Neural cell (in vitro differentiated cells): ENCODE measurements at regions not wholly inside any gene's neighbourhood (a gene's known extent, or its start where the extent isn't known, plus 50 kb on each side); places are given as distances from the start of the nearest gene placed in this dataset.

Source experiments
- H2AFZ ChIP-seq: fragments of 200-600, 300-800 bp; sonication (generic), shearing (Covaris generic); 2 replicates; pipeline ENCODE4 v1.6.0; 2014; ENCODE audit warnings: low read depth, mild to moderate bottlenecking, antibody characterized with exemption, low read length, moderate library complexity
- H3F3A ChIP-seq: fragments of 200-600 bp; shearing (Covaris generic); 2 replicates; pipeline ENCODE4 v1.6.1; 2016; ENCODE audit warnings: mild to moderate bottlenecking, moderate library complexity, mixed read lengths, antibody characterized with exemption, low read length; ENCODE audit not compliant: insufficient read depth, poor library complexity, severe bottlenecking
- H3K27ac ChIP-seq: fragments of 200-600, 300-800 bp; sonication (generic), shearing (Covaris generic); 2 replicates; pipeline ENCODE4 v1.5.1; 2014; ENCODE audit warnings: mild to moderate bottlenecking, low read length, moderate library complexity
- H3K27me3 ChIP-seq: fragments of 300-800, 200-600 bp; sonication (generic), shearing (Covaris generic); 2 replicates; pipeline ENCODE4 v1.6.0; 2014; ENCODE audit warnings: mild to moderate bottlenecking, low read depth, low read length, moderate library complexity; ENCODE audit not compliant: insufficient read depth
- H3K36me3 ChIP-seq: fragments of 300-800, 200-600 bp; sonication (generic), shearing (Covaris generic); 2 replicates; pipeline ENCODE4 v1.5.1; 2014; ENCODE audit warnings: mild to moderate bottlenecking, antibody characterized with exemption, low read length, moderate library complexity; ENCODE audit not compliant: insufficient read depth
- H3K4me2 ChIP-seq: fragments of 300-800, 200-600 bp; sonication (generic), shearing (Covaris generic); 2 replicates; pipeline ENCODE4 v1.6.0; 2014; ENCODE audit warnings: mild to moderate bottlenecking, low read length
- H3K4me3 ChIP-seq: fragments of 300-800, 200-600 bp; sonication (generic), shearing (Covaris generic); 2 replicates; pipeline ENCODE4 v1.5.1; 2014; ENCODE audit warnings: mild to moderate bottlenecking, low read length, moderate library complexity
- H3K79me2 ChIP-seq: fragments of 200-600 bp; shearing (Covaris generic); replicated peaks from 2 replicates; pipeline ENCODE4 v1.6.0; 2014; ENCODE audit warnings: mild to moderate bottlenecking, low read length, moderate library complexity; ENCODE audit not compliant: insufficient read depth
- H3K9ac ChIP-seq: fragments of 300-800, 200-600 bp; sonication (generic), shearing (Covaris generic); 2 replicates; pipeline ENCODE4 v1.6.1; 2016; ENCODE audit warnings: mild to moderate bottlenecking, low read length, mixed read lengths
- H3K9me2 ChIP-seq: fragments of 200-600 bp; shearing (Covaris generic); 2 replicates; pipeline ENCODE4 v1.6.1; 2016; ENCODE audit warnings: mild to moderate bottlenecking, low read length, mixed read lengths; ENCODE audit not compliant: insufficient read depth
- H3K9me3 ChIP-seq: fragments of 200-600, 300-800 bp; sonication (generic), shearing (Covaris generic); 2 replicates; pipeline ENCODE4 v1.6.1; 2016; ENCODE audit warnings: mild to moderate bottlenecking, mixed run types, low read length, moderate library complexity, mixed read lengths
- H4K20me1 ChIP-seq: fragments of 200-600 bp; shearing (Covaris generic); 2 replicates; pipeline ENCODE4 v1.6.1; 2016; ENCODE audit warnings: mild to moderate bottlenecking, mixed run types; ENCODE audit not compliant: insufficient read depth
- CTCF ChIP-seq: fragments of 450-650 bp; IDR thresholded peaks from 2 replicates; pipeline ENCODE4 v1.5.1; 2014; ENCODE audit warnings: antibody characterized with exemption, mild to moderate bottlenecking, moderate library complexity; ENCODE audit not compliant: poor library complexity, severe bottlenecking
- EP300 ChIP-seq: fragments of 450-650 bp; conservative IDR thresholded peaks from 2 replicates; pipeline ENCODE4 v1.6.1; 2014; ENCODE audit warnings: antibody characterized with exemption, mild to moderate bottlenecking, moderate library complexity; ENCODE audit not compliant: poor library complexity, severe bottlenecking
- EZH2 ChIP-seq: fragments of 200-600, 300-800 bp; shearing (Covaris generic), sonication (generic); IDR thresholded peaks from 2 replicates; pipeline ENCODE4 v1.6.1; 2014; ENCODE audit warnings: antibody characterized with exemption, low read length, borderline replicate concordance, mild to moderate bottlenecking; ENCODE audit not compliant: insufficient read depth, poor library complexity, severe bottlenecking
- MXI1 ChIP-seq: fragments of 450-650 bp; conservative IDR thresholded peaks from 2 replicates; pipeline ENCODE4 v1.6.1; 2014; ENCODE audit warnings: antibody characterized with exemption, mild to moderate bottlenecking; ENCODE audit not compliant: poor library complexity, severe bottlenecking
- POLR2AphosphoS5 ChIP-seq: IDR thresholded peaks from 2 replicates; pipeline ENCODE4 v1.6.1; 2012
- SMC3 ChIP-seq: fragments of 450-650 bp; conservative IDR thresholded peaks from 2 replicates; pipeline ENCODE4 v1.6.1; 2014; ENCODE audit warnings: antibody characterized with exemption, mild to moderate bottlenecking, moderate library complexity; ENCODE audit not compliant: poor library complexity
- TAF1 ChIP-seq: IDR thresholded peaks from 2 replicates; pipeline ENCODE4 v1.6.1; 2012; ENCODE audit warnings: low read depth
- small RNA-seq, 3 experiments: library from RNA; depleted of rRNA; stranded (forward); fragments of <200 nt; gene quantifications; one replicate each; pipeline ENCODE3, GENCODE V24; 2012

DNA sequence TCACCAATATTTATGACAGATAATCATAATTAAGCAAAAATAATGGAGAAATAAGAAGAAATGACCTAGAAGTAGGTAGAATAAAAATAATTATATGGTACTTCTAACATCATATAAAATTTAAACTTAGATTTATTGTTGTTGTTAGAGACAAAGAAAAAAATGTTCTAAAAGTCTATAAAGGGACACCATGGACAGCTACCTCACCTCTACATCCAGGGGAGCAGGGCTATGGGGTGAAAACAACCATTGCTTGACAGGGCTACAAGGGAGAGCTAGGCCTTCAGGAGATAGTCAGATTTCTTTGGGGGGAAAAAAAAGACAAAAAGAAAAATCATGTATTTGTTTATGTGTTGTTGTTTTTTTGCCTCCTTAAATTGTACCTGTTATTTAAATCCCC, 841.9 kb downstream of the VGLL3 start:
- TF ChIP-seq EP300 (no peak), TAF1 (no peak), POLR2AphosphoS5 (no peak), SMC3 (no peak)
- no peaks in the 10 kb centered on the region for H3K9me2 ChIP-seq
- no peak overlapping the region for H2AFZ ChIP-seq
- H3K4me3 ChIP-seq, result no peak overlapping the region
- H3F3A ChIP-seq, result no peaks in the 10 kb centered on the region
- no peaks in the 10 kb centered on the region for H3K27me3 ChIP-seq
- no peaks in the 10 kb centered on the region for H3K79me2 ChIP-seq
- H3K4me2 ChIP-seq, result no peak overlapping the region
- H4K20me1 ChIP-seq, result no peaks in the 10 kb centered on the region
- H3K36me3 ChIP-seq, result no peaks in the 10 kb centered on the region
- H3K27ac ChIP-seq, result no peak overlapping the region
- no peak overlapping the region for H3K9ac ChIP-seq
- no peaks in the 10 kb centered on the region for H3K9me3 ChIP-seq

DNA sequence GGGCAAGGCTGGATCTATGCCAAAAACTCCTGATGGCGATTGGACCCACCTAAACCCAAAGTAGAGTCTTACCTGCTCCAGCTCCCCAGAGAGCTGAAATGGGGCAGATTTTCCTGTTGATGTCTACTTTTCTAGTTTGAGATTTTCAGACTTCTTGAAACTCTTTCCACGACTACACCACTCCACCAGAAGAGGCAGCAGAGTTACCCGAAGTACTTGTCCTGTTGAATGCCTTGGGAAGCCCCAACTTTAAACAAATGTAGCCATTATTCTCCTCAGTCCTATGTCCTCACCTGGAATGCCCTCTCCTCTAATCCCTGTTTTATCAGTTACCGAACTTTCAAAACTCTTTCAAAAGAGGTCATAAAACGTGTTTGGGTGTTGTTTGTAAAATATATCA, 843.8 kb downstream of the VGLL3 start:
- TF ChIP-seq POLR2AphosphoS5 (no peak), EP300 (no peak), SMC3 (no peak)
- H3K9me2 ChIP-seq, result no peaks in the 10 kb centered on the region
- no peaks in the 10 kb centered on the region for H4K20me1 ChIP-seq
- H3K79me2 ChIP-seq, result no peaks in the 10 kb centered on the region
- H3K4me2 ChIP-seq, result no peak overlapping the region
- no peak overlapping the region for H3K4me3 ChIP-seq
- no peak overlapping the region for H3K9ac ChIP-seq
- no peaks in the 10 kb centered on the region for H3K36me3 ChIP-seq
- H3F3A ChIP-seq, result no peaks in the 10 kb centered on the region
- H3K27ac ChIP-seq, result no peak overlapping the region
- no peaks in the 10 kb centered on the region for H3K9me3 ChIP-seq
- H3K27me3 ChIP-seq, result no peaks in the 10 kb centered on the region
- H2AFZ ChIP-seq, result no peak overlapping the region

- no peak overlapping the region for H2AFZ ChIP-seq
- no peak overlapping the region for H3K27ac ChIP-seq
- no peak overlapping the region for H3K4me3 ChIP-seq
- no peaks in the 10 kb centered on the region for H4K20me1 ChIP-seq
- no peaks in the 10 kb centered on the region for H3K79me2 ChIP-seq
- no peaks in the 10 kb centered on the region for H3K36me3 ChIP-seq
- no peaks in the 10 kb centered on the region for H3F3A ChIP-seq
- no peaks in the 10 kb centered on the region for H3K9me3 ChIP-seq
- no peak for TF ChIP-seq EZH2
- no peak for TF ChIP-seq MXI1
- TF ChIP-seq SMC3, result no peak
- TF ChIP-seq POLR2AphosphoS5, result peak; percentile 67
- TF ChIP-seq CTCF, result no peak
- TF ChIP-seq TAF1, result no peak
- no peaks in the 10 kb centered on the region for H3K27me3 ChIP-seq
- H3K4me2 ChIP-seq, result no peak overlapping the region
- no peaks in the 10 kb centered on the region for H3K9me2 ChIP-seq
- H3K9ac ChIP-seq, result no peak overlapping the region
Observed at GRCh38 chr3:86126552-86126951, 864.4 kb downstream of the VGLL3 start.

Small RNA genes in the stretch of these regions (small RNA-seq; reads per million reads assigned to genes)
- gene AC108706.1, result 0 reads per million in 3 experiments
- gene RNU6-1129P, result 0 reads per million in 3 experiments
